SJCRH30 (cell line): ENCODE measurements at regions not wholly inside any gene's neighbourhood (a gene's known extent, or its start where the extent isn't known, plus 50 kb on each side); places are given as distances from the start of the nearest gene placed in this dataset.
A peak's percentile ranks its signal among the peaks of the same experiment; 100 is the strongest.

Experiments used
- DNase-seq, 2 experiments: peaks; one replicate each; pipeline ENCODE4 v3.0.0-alpha.2; 2015 to 2020
- H3K27ac ChIP-seq: fragments of 250-450 bp; sonication (Bioruptor Pico); 2 replicates; pipeline ENCODE4 v1.5.1; 2020; ENCODE audit warnings: mild to moderate bottlenecking, moderate library complexity
- H3K27me3 ChIP-seq: fragments of 250-450 bp; sonication (Bioruptor Pico); 2 replicates; pipeline ENCODE4 v1.5.1; 2020; ENCODE audit warnings: mild to moderate bottlenecking, moderate library complexity
- H3K36me3 ChIP-seq: fragments of 250-450 bp; sonication (Bioruptor Pico); 2 replicates; pipeline ENCODE4 v1.5.1; 2020; ENCODE audit warnings: mild to moderate bottlenecking, moderate library complexity
- H3K4me1 ChIP-seq: fragments of 250-450 bp; sonication (Bioruptor Pico); 2 replicates; pipeline ENCODE4 v1.5.1; 2020; ENCODE audit warnings: mild to moderate bottlenecking, moderate library complexity
- H3K4me3 ChIP-seq: fragments of 250-450 bp; sonication (Bioruptor Pico); 2 replicates; pipeline ENCODE4 v1.5.1; 2020; ENCODE audit warnings: mild to moderate bottlenecking, moderate library complexity
- H3K9me3 ChIP-seq: fragments of 250-450 bp; sonication (Bioruptor Pico); replicated peaks from 2 replicates; pipeline ENCODE4 v1.5.1; 2020; ENCODE audit warnings: mild to moderate bottlenecking, moderate library complexity

GRCh38 chr21:25391777-25392176, 215.5 kb downstream of the MRPL39 start:
- Histone ChIP-seq H3K27me3 (no peaks in the 10 kb centered on the region), H3K36me3 (no peaks in the 10 kb centered on the region), H3K9me3 (no peaks in the 10 kb centered on the region), H3K27ac (no peak overlapping the region), H3K4me1 (no peaks in the 10 kb centered on the region), H3K4me3 (no peak overlapping the region)
- no peak for DNase-seq

- no peaks in the 10 kb centered on the region for H3K36me3 ChIP-seq
- H3K4me1 ChIP-seq, result no peaks in the 10 kb centered on the region
- H3K27ac ChIP-seq, result no peak overlapping the region
Observed at GRCh38 chr21:25390701-25391100, 216.6 kb downstream of the MRPL39 start.

GRCh38 chr21:25387665-25388064, 219.6 kb downstream of the MRPL39 start:
- no peak overlapping the region for H3K27ac ChIP-seq
- no peaks in the 10 kb centered on the region for H3K36me3 ChIP-seq
- DNase-seq, result no peak

More at GRCh38 chr21:25390701-25391100, 216.6 kb downstream of the MRPL39 start:
- Histone ChIP-seq H3K4me3 (no peak overlapping the region), H3K27me3 (no peaks in the 10 kb centered on the region), H3K9me3 (no peaks in the 10 kb centered on the region)
- DNase-seq, result no peak

GRCh38 chr21:25385911-25386474, 221.3 kb downstream of the MRPL39 start:
- no peak overlapping the region for H3K27ac ChIP-seq

More at GRCh38 chr21:25387665-25388064, 219.6 kb downstream of the MRPL39 start:
- Histone ChIP-seq H3K9me3 (no peaks in the 10 kb centered on the region), H3K4me1 (no peaks in the 10 kb centered on the region), H3K4me3 (no peak overlapping the region), H3K27me3 (no peaks in the 10 kb centered on the region)

GRCh38 chr21:25385341-25385740, 221.9 kb downstream of the MRPL39 start:
- Histone ChIP-seq H3K36me3 (no peaks in the 10 kb centered on the region), H3K4me1 (no peaks in the 10 kb centered on the region), H3K9me3 (no peaks in the 10 kb centered on the region), H3K4me3 (no peak overlapping the region), H3K27ac (no peak overlapping the region), H3K27me3 (no peaks in the 10 kb centered on the region; the same call in 1 of the 2 replicates)
- DNase-seq, result no peak

More at GRCh38 chr21:25385911-25386474, 221.3 kb downstream of the MRPL39 start:
- no peaks in the 10 kb centered on the region for H3K9me3 ChIP-seq
- DNase-seq, result peak; percentile 16 to 83
- H3K36me3 ChIP-seq, result no peaks in the 10 kb centered on the region
- no peaks in the 10 kb centered on the region for H3K4me1 ChIP-seq
- no peak overlapping the region for H3K4me3 ChIP-seq
- no peaks in the 10 kb centered on the region for H3K27me3 ChIP-seq

- no peaks in the 10 kb centered on the region; the same call in 1 of the 2 replicates for H3K27me3 ChIP-seq
- H3K27ac ChIP-seq, result no peak overlapping the region
- DNase-seq, result no peak
- no peaks in the 10 kb centered on the region for H3K9me3 ChIP-seq
- H3K36me3 ChIP-seq, result no peaks in the 10 kb centered on the region
- H3K4me3 ChIP-seq, result no peak overlapping the region
- H3K4me1 ChIP-seq, result no peaks in the 10 kb centered on the region
Observed at GRCh38 chr21:25384782-25385181, 222.5 kb downstream of the MRPL39 start.

GRCh38 chr21:25383545-25383944, 223.7 kb downstream of the MRPL39 start:
- Histone ChIP-seq H3K27me3 (no peaks in the 10 kb centered on the region; the same call in 1 of the 2 replicates), H3K4me1 (no peaks in the 10 kb centered on the region), H3K9me3 (0 out of 2 replicates have a peak, but pooled peaks cover 5% of the 10 kb centered on the region), H3K4me3 (no peak overlapping the region), H3K36me3 (no peaks in the 10 kb centered on the region), H3K27ac (no peak overlapping the region)
- no peak for DNase-seq

- H3K4me1 ChIP-seq, result no peaks in the 10 kb centered on the region
- H3K36me3 ChIP-seq, result no peaks in the 10 kb centered on the region
- 0 out of 2 replicates have a peak, but pooled peaks cover 5% of the 10 kb centered on the region for H3K9me3 ChIP-seq
- no peaks in the 10 kb centered on the region; the same call in 1 of the 2 replicates for H3K27me3 ChIP-seq
- H3K27ac ChIP-seq, result no peak overlapping the region
- DNase-seq, result no peak
- no peak overlapping the region for H3K4me3 ChIP-seq
Observed at GRCh38 chr21:25381936-25382452, 225.3 kb downstream of the MRPL39 start.

- no peaks in the 10 kb centered on the region for H3K36me3 ChIP-seq
- 0 out of 2 replicates have a peak, but pooled peaks cover 2% of the 10 kb centered on the region for H3K4me1 ChIP-seq
- no peak for DNase-seq
- no peak overlapping the region for H3K4me3 ChIP-seq
- H3K27me3 ChIP-seq, result no peaks in the 10 kb centered on the region; the same call in 1 of the 2 replicates
- 0 out of 2 replicates have a peak, but pooled peaks cover 5% of the 10 kb centered on the region for H3K9me3 ChIP-seq
- no peak overlapping the region for H3K27ac ChIP-seq
Observed at GRCh38 chr21:25375675-25376074, 231.6 kb downstream of the MRPL39 start.

GRCh38 chr21:25373126-25374082, 233.9 kb downstream of the MRPL39 start:
- DNase-seq, result no peak
- 0 out of 2 replicates have a peak, but pooled peaks cover 2% of the 10 kb centered on the region for H3K4me1 ChIP-seq
- H3K9me3 ChIP-seq, result no peaks in the 10 kb centered on the region
- no peaks in the 10 kb centered on the region for H3K27me3 ChIP-seq
- no peaks in the 10 kb centered on the region for H3K36me3 ChIP-seq
- H3K4me3 ChIP-seq, result no peak overlapping the region
- no peak overlapping the region for H3K27ac ChIP-seq

- no peaks in the 10 kb centered on the region for H3K36me3 ChIP-seq
- H3K27ac ChIP-seq, result no peak overlapping the region
- 0 out of 2 replicates have a peak, but pooled peaks cover 2% of the 10 kb centered on the region for H3K4me1 ChIP-seq
- DNase-seq, result peak in 1 of 2 experiments; percentile 28
- no peaks in the 10 kb centered on the region for H3K27me3 ChIP-seq
- no peak overlapping the region for H3K4me3 ChIP-seq
- no peaks in the 10 kb centered on the region for H3K9me3 ChIP-seq
Observed at GRCh38 chr21:25371841-25372425, 235.3 kb downstream of the MRPL39 start.

- Histone ChIP-seq H3K4me1 (0 out of 2 replicates have a peak, but pooled peaks cover 2% of the 10 kb centered on the region), H3K27ac (no peak overlapping the region), H3K27me3 (no peaks in the 10 kb centered on the region), H3K9me3 (no peaks in the 10 kb centered on the region), H3K4me3 (no peak overlapping the region), H3K36me3 (no peaks in the 10 kb centered on the region)
- peak; percentile 27 to 30 for DNase-seq
Observed at GRCh38 chr21:25370311-25370744, 237.0 kb downstream of the MRPL39 start.

GRCh38 chr21:25369524-25370300, 237.6 kb downstream of the MRPL39 start:
- H3K9me3 ChIP-seq, result no peaks in the 10 kb centered on the region
- no peaks in the 10 kb centered on the region for H3K36me3 ChIP-seq
- DNase-seq, result no peak
- no peaks in the 10 kb centered on the region for H3K27me3 ChIP-seq
- H3K4me1 ChIP-seq, result 0 out of 2 replicates have a peak, but pooled peaks cover 2% of the 10 kb centered on the region
- H3K4me3 ChIP-seq, result no peak overlapping the region
- no peak overlapping the region for H3K27ac ChIP-seq

GRCh38 chr21:25368531-25368930, 238.8 kb downstream of the MRPL39 start:
- H3K9me3 ChIP-seq, result no peaks in the 10 kb centered on the region
- H3K4me3 ChIP-seq, result no peak overlapping the region
- H3K27ac ChIP-seq, result no peak overlapping the region
- H3K36me3 ChIP-seq, result no peaks in the 10 kb centered on the region
- 0 out of 2 replicates have a peak, but pooled peaks cover 2% of the 10 kb centered on the region for H3K4me1 ChIP-seq
- H3K27me3 ChIP-seq, result no peaks in the 10 kb centered on the region
- DNase-seq, result no peak
